ENCODE measurements at regions not wholly inside any gene's neighbourhood (a gene's known extent, or its start where the extent isn't known, plus 50 kb on each side); places are given as distances from the start of the nearest gene placed in this dataset.

- no peak for DNase-seq
Observed at GRCh38 chr1:84086189-84086588, 57.9 kb upstream of the PRKACB start.

GRCh38 chr1:84083307-84083706 lies 60.8 kb upstream of the PRKACB start:
- POLR2A ChIA-PET = no interaction called here
- Mint-ChIP-seq H3K4me3 (no peak overlapping the region), H3K27ac (no peak overlapping the region), H3K27me3 (no peaks in the 10 kb centered on the region), H3K9me3 (ENCODE audit: insufficient read depth) (no peaks in the 10 kb centered on the region), H3K4me1 (peaks cover 6% of the 10 kb centered on the region)
- H3K79me2 ChIP-seq (ENCODE audit: control insufficient read depth, insufficient read depth, low read length) = peaks cover 6% of the 10 kb centered on the region
- H3K27ac ChIP-seq (ENCODE audit: low read length in 2 of 2) = no peak overlapping the region
- H3K4me2 ChIP-seq (replicated peaks; ENCODE audit: low read depth, low read length, poor library complexity, severe bottlenecking) = no peak overlapping the region
- ATAC-seq (ENCODE audit: low read depth) (no peak), DNase-seq (no peak)
- CTCF ChIA-PET = no interaction called here
- H3K4me1 ChIP-seq (ENCODE audit: control insufficient read depth in 2 of 2, insufficient read depth in 2 of 2, low read length in 2 of 2) = peaks cover 7% of the 10 kb centered on the region in 2 donors
- TF ChIP-seq EZH2 (IDR thresholded peaks at IDR 0.05; ENCODE audit: borderline replicate concordance, insufficient read depth, low read depth, low read length, poor library complexity, severe bottlenecking) = no peak
- no peak for TF ChIP-seq CTCF (IDR thresholded peaks at IDR 0.05)
- H4K20me1 ChIP-seq (ENCODE audit: control insufficient read depth, insufficient read depth, low read length, poor library complexity, severe bottlenecking) = no peaks in the 10 kb centered on the region
- no peak overlapping the region for H2AFZ ChIP-seq (ENCODE audit: insufficient read depth, low read depth, low read length, poor library complexity, severe bottlenecking)
- no peaks in the 10 kb centered on the region for H3K9me3 ChIP-seq (ENCODE audit: control extremely low read depth in 1 of 3, control insufficient read depth in 2 of 3, insufficient read depth in 1 of 3, low read length in 2 of 3)
- intact Hi-C loops (cut with micrococcal nuclease) = loop anchor here (5.0 kb wide), 1 partner anchor 1041 kb away; no protein-coding TSS in a partner anchor
- H3K9ac ChIP-seq (ENCODE audit: low read length) = no peak overlapping the region
- H3K36me3 ChIP-seq (replicated peaks in 1 of 2; ENCODE audit: control extremely low read depth in 1 of 2, control insufficient read depth in 1 of 2, extremely low read depth in 1 of 2, insufficient read depth in 2 of 2, low read length in 1 of 2) = no peaks in the 10 kb centered on the region
- WGBS (ENCODE audit: insufficient coverage) = no CpG with 5 or more reads among the region's 3 CpGs
- no peaks in the 10 kb centered on the region for H3K27me3 ChIP-seq (replicated peaks in 1 of 4; ENCODE audit: control extremely low read depth in 1 of 4, control insufficient read depth in 3 of 4, insufficient read depth in 4 of 4, low read length in 3 of 4)
- H3K4me3 ChIP-seq (ENCODE audit: control extremely low read depth in 1 of 5, extremely low read depth in 1 of 5, insufficient read depth in 1 of 5, low read depth in 2 of 5, low read length in 4 of 5) = no peak overlapping the region

More at GRCh38 chr1:84086189-84086588, 57.9 kb upstream of the PRKACB start:
- Mint-ChIP-seq H3K27ac (no peak overlapping the region), H3K4me1 (peaks cover 15% of the 10 kb centered on the region), H3K4me3 (no peak overlapping the region), H3K27me3 (no peaks in the 10 kb centered on the region), H3K9me3 (ENCODE audit: insufficient read depth) (no peaks in the 10 kb centered on the region)
- Histone ChIP-seq H3K4me2 (replicated peaks; ENCODE audit: low read depth, low read length, poor library complexity, severe bottlenecking) (no peak overlapping the region), H3K27me3 (replicated peaks in 1 of 4; ENCODE audit: control extremely low read depth in 1 of 4, control insufficient read depth in 3 of 4, insufficient read depth in 4 of 4, low read length in 3 of 4) (no peaks in the 10 kb centered on the region), H4K20me1 (ENCODE audit: control insufficient read depth, insufficient read depth, low read length, poor library complexity, severe bottlenecking) (no peaks in the 10 kb centered on the region), H3K4me3 (ENCODE audit: control extremely low read depth in 1 of 5, extremely low read depth in 1 of 5, insufficient read depth in 1 of 5, low read depth in 2 of 5, low read length in 4 of 5) (no peak overlapping the region), H3K27ac (ENCODE audit: low read length in 2 of 2) (no peak overlapping the region), H3K4me1 (ENCODE audit: control insufficient read depth in 2 of 2, insufficient read depth in 2 of 2, low read length in 2 of 2) (peaks cover 6 to 11% of the 10 kb centered on the region in 2 donors), H3K79me2 (ENCODE audit: control insufficient read depth, insufficient read depth, low read length) (no peaks in the 10 kb centered on the region), H2AFZ (ENCODE audit: insufficient read depth, low read depth, low read length, poor library complexity, severe bottlenecking) (no peak overlapping the region), H3K9me3 (ENCODE audit: control extremely low read depth in 1 of 3, control insufficient read depth in 2 of 3, insufficient read depth in 1 of 3, low read length in 2 of 3) (no peaks in the 10 kb centered on the region), H3K36me3 (replicated peaks in 1 of 2; ENCODE audit: control extremely low read depth in 1 of 2, control insufficient read depth in 1 of 2, extremely low read depth in 1 of 2, insufficient read depth in 2 of 2, low read length in 1 of 2) (no peaks in the 10 kb centered on the region), H3K9ac (ENCODE audit: low read length) (no peak overlapping the region)
- TF ChIP-seq EZH2 (IDR thresholded peaks at IDR 0.05; ENCODE audit: borderline replicate concordance, insufficient read depth, low read depth, low read length, poor library complexity, severe bottlenecking) (no peak), CTCF (IDR thresholded peaks at IDR 0.05) (no peak)
- CTCF ChIA-PET = no interaction called here
- ATAC-seq (ENCODE audit: low read depth) = no peak
- POLR2A ChIA-PET = no interaction called here
- intact Hi-C loops (cut with micrococcal nuclease) = no loop called here
- 97% methylated on average over 3 of the region's 5 CpGs for WGBS (ENCODE audit: insufficient coverage)

Data from B cell (primary cell).